CD4-positive, CD25-positive, alpha-beta regulatory T cell (primary cell): ENCODE measurements at regions not wholly inside any gene's neighbourhood (a gene's known extent, or its start where the extent isn't known, plus 50 kb on each side); places are given as distances from the start of the nearest gene placed in this dataset.
A peak's percentile ranks its signal among the peaks of the same experiment; 100 is the strongest.

ENCODE experiments used
- ATAC-seq, 2 donors: fragments of 150-1000 bp; cut with Tn5 transposase; one replicate each; pipeline ENCODE4 v1.10.0; 2021; ENCODE audit warnings: low read depth in 2 of 2, moderate number of reproducible peaks in 2 of 2, moderate library complexity in 1 of 2
- DNase-seq, 3 donors: peaks; one replicate each; pipeline versions ENCODE4 v3.0.0 to v3.0.0-alpha.2; 2012 to 2022; ENCODE audit warnings: mixed read lengths in 1 of 3
- H3K27ac ChIP-seq: one replicate; pipeline ENCODE4 v1.7.0; 2013; ENCODE audit warnings: mild to moderate bottlenecking, low read length; ENCODE audit not compliant: insufficient read depth, poor library complexity, severe bottlenecking
- H3K27me3 ChIP-seq: one replicate; pipeline ENCODE4 v1.7.0; 2013; ENCODE audit warnings: low read length; ENCODE audit not compliant: control insufficient read depth, insufficient read depth
- H3K36me3 ChIP-seq: one replicate; pipeline ENCODE4 v1.7.0; 2013; ENCODE audit warnings: mild to moderate bottlenecking, low read length, moderate library complexity; ENCODE audit not compliant: control insufficient read depth, insufficient read depth
- H3K4me1 ChIP-seq: 2 replicates; pipeline ENCODE4 v1.7.0; 2013; ENCODE audit warnings: mild to moderate bottlenecking, low read length; ENCODE audit not compliant: insufficient read depth, control insufficient read depth, poor library complexity, severe bottlenecking
- H3K4me3 ChIP-seq: one replicate; pipeline ENCODE4 v1.7.0; 2013; ENCODE audit warnings: low read depth, mild to moderate bottlenecking, low read length, moderate library complexity
- H3K9me3 ChIP-seq, 2 experiments: 1 replicate in 1 of 2; 2 replicates in 1 of 2; pipeline ENCODE4 v1.7.0; 2013; ENCODE audit warnings: low read length in 2 of 2, mild to moderate bottlenecking in 1 of 2, moderate library complexity in 1 of 2; ENCODE audit not compliant: control insufficient read depth in 2 of 2
- H3K27ac Mint-ChIP-seq, 3 donors: one replicate each; pipeline ENCODE4 v1.8.0; 2020 to 2022; ENCODE audit warnings: mild to moderate bottlenecking in 3 of 3, mixed read lengths in 3 of 3, moderate library complexity in 2 of 3
- H3K27me3 Mint-ChIP-seq: one replicate; pipeline ENCODE4 v1.8.0; 2022; ENCODE audit warnings: mild to moderate bottlenecking, mixed read lengths
- H3K36me3 Mint-ChIP-seq: one replicate; pipeline ENCODE4 v1.8.0; 2020; ENCODE audit warnings: mixed read lengths
- H3K4me1 Mint-ChIP-seq, 4 donors: one replicate each; pipeline ENCODE4 v1.8.0; 2020 to 2022; ENCODE audit warnings: mixed read lengths in 4 of 4, mild to moderate bottlenecking in 1 of 4
- H3K4me3 Mint-ChIP-seq, 4 donors: one replicate each; pipeline ENCODE4 v1.8.0; 2020 to 2022; ENCODE audit warnings: mild to moderate bottlenecking in 4 of 4, mixed read lengths in 4 of 4, moderate library complexity in 3 of 4
- H3K9me3 Mint-ChIP-seq, 7 donors: one replicate each; pipeline ENCODE4 v1.8.0; 2020 to 2022; ENCODE audit warnings: mixed read lengths in 7 of 7, mild to moderate bottlenecking in 3 of 7, moderate library complexity in 2 of 7

GRCh38 chr7:68730964-68731363 is 867.3 kb upstream of the AUTS2 start:
- H3K36me3 ChIP-seq, result no peaks in the 10 kb centered on the region
- no peaks in the 10 kb centered on the region for H3K27me3 ChIP-seq
- Mint-ChIP-seq H3K36me3 (no peaks in the 10 kb centered on the region), H3K27ac (no peak overlapping the region), H3K27me3 (no peaks in the 10 kb centered on the region), H3K9me3 (peaks cover 0 to 30% (median 5%) of the 10 kb centered on the region in 7 donors), H3K4me1 (no peaks in the 10 kb centered on the region), H3K4me3 (no peak overlapping the region)
- DNase-seq, result no peak
- H3K4me3 ChIP-seq, result no peak overlapping the region
- no peaks in the 10 kb centered on the region for H3K9me3 ChIP-seq
- H3K4me1 ChIP-seq, result no peaks in the 10 kb centered on the region
- no peak overlapping the region for H3K27ac ChIP-seq
- no peak for ATAC-seq

GRCh38 chr7:68733219-68734153 is 864.8 kb upstream of the AUTS2 start:
- no peaks in the 10 kb centered on the region for H3K9me3 ChIP-seq
- Mint-ChIP-seq H3K4me3 (no peak overlapping the region), H3K9me3 (peaks cover 0 to 17% (median 6%) of the 10 kb centered on the region in 7 donors), H3K36me3 (no peaks in the 10 kb centered on the region), H3K4me1 (no peaks in the 10 kb centered on the region), H3K27me3 (no peaks in the 10 kb centered on the region), H3K27ac (no peak overlapping the region)
- no peaks in the 10 kb centered on the region for H3K4me1 ChIP-seq
- no peak overlapping the region for H3K4me3 ChIP-seq
- no peak overlapping the region for H3K27ac ChIP-seq
- ATAC-seq (no peak), DNase-seq (no peak)
- H3K27me3 ChIP-seq, result no peaks in the 10 kb centered on the region
- H3K36me3 ChIP-seq, result no peaks in the 10 kb centered on the region

GRCh38 chr7:68734431-68734830 is 863.8 kb upstream of the AUTS2 start:
- Mint-ChIP-seq H3K36me3 (no peaks in the 10 kb centered on the region), H3K4me3 (no peak overlapping the region), H3K27me3 (no peaks in the 10 kb centered on the region), H3K4me1 (no peaks in the 10 kb centered on the region), H3K9me3 (peaks cover 0 to 23% (median 6%) of the 10 kb centered on the region in 7 donors), H3K27ac (no peak overlapping the region)
- Histone ChIP-seq H3K4me3 (no peak overlapping the region), H3K27me3 (no peaks in the 10 kb centered on the region), H3K4me1 (no peaks in the 10 kb centered on the region), H3K9me3 (no peaks in the 10 kb centered on the region), H3K36me3 (no peaks in the 10 kb centered on the region), H3K27ac (no peak overlapping the region)
- ATAC-seq (no peak), DNase-seq (no peak)

- no peak overlapping the region for H3K27ac Mint-ChIP-seq
- DNase-seq (no peak), ATAC-seq (no peak)
- H3K36me3 ChIP-seq, result no peaks in the 10 kb centered on the region
- no peaks in the 10 kb centered on the region for H3K27me3 Mint-ChIP-seq
- H3K27me3 ChIP-seq, result no peaks in the 10 kb centered on the region
- no peaks in the 10 kb centered on the region for H3K4me1 ChIP-seq
- no peaks in the 10 kb centered on the region for H3K4me1 Mint-ChIP-seq
- H3K36me3 Mint-ChIP-seq, result no peaks in the 10 kb centered on the region
- H3K4me3 ChIP-seq, result no peak overlapping the region
- no peak overlapping the region for H3K4me3 Mint-ChIP-seq
- H3K27ac ChIP-seq, result no peak overlapping the region
- peaks cover 0 to 18% (median 7%) of the 10 kb centered on the region in 7 donors for H3K9me3 Mint-ChIP-seq
- no peaks in the 10 kb centered on the region for H3K9me3 ChIP-seq
Measured at GRCh38 chr7:68739306-68739705, 859.0 kb upstream of the AUTS2 start.

- Mint-ChIP-seq H3K27me3 (no peaks in the 10 kb centered on the region), H3K36me3 (no peaks in the 10 kb centered on the region), H3K4me3 (no peak overlapping the region), H3K9me3 (peaks cover 0 to 10% (median 1%) of the 10 kb centered on the region in 7 donors), H3K27ac (no peak overlapping the region), H3K4me1 (no peaks in the 10 kb centered on the region)
- no peak overlapping the region for H3K27ac ChIP-seq
- no peak overlapping the region for H3K4me3 ChIP-seq
- no peaks in the 10 kb centered on the region for H3K36me3 ChIP-seq
- no peaks in the 10 kb centered on the region for H3K9me3 ChIP-seq
- no peak for ATAC-seq
- H3K4me1 ChIP-seq, result no peaks in the 10 kb centered on the region
- no peaks in the 10 kb centered on the region for H3K27me3 ChIP-seq
- DNase-seq, result no peak
Measured at GRCh38 chr7:68744036-68744435, 854.2 kb upstream of the AUTS2 start.

GRCh38 chr7:68748934-68749900 is 849.1 kb upstream of the AUTS2 start:
- H3K27ac ChIP-seq, result no peak overlapping the region
- Mint-ChIP-seq H3K9me3 (peaks cover 0 to 20% (median 7%) of the 10 kb centered on the region in 7 donors), H3K27me3 (no peaks in the 10 kb centered on the region), H3K27ac (no peak overlapping the region), H3K4me1 (no peaks in the 10 kb centered on the region), H3K36me3 (peaks cover 3% of the 10 kb centered on the region), H3K4me3 (no peak overlapping the region)
- no peak overlapping the region for H3K4me3 ChIP-seq
- H3K27me3 ChIP-seq, result no peaks in the 10 kb centered on the region
- H3K4me1 ChIP-seq, result no peaks in the 10 kb centered on the region
- ATAC-seq (no peak), DNase-seq (no peak)
- H3K9me3 ChIP-seq, result peaks cover 0 to 7% of the 10 kb centered on the region in 2 experiments
- H3K36me3 ChIP-seq, result no peaks in the 10 kb centered on the region

- H3K4me1 ChIP-seq, result no peaks in the 10 kb centered on the region
- Mint-ChIP-seq H3K4me3 (no peak overlapping the region), H3K27ac (peak overlapping the region in 1 of 3 donors; percentile 80), H3K4me1 (no peaks in the 10 kb centered on the region), H3K36me3 (peaks cover 3% of the 10 kb centered on the region), H3K9me3 (peaks cover 0 to 32% (median 11%) of the 10 kb centered on the region in 7 donors), H3K27me3 (no peaks in the 10 kb centered on the region)
- H3K4me3 ChIP-seq, result no peak overlapping the region
- DNase-seq, result no peak
- H3K27ac ChIP-seq, result no peak overlapping the region
- H3K36me3 ChIP-seq, result no peaks in the 10 kb centered on the region
- H3K9me3 ChIP-seq, result peaks cover 0 to 7% of the 10 kb centered on the region in 2 experiments
- ATAC-seq, result no peak
- H3K27me3 ChIP-seq, result no peaks in the 10 kb centered on the region
Measured at GRCh38 chr7:68752485-68753178, 845.6 kb upstream of the AUTS2 start.
